NCI-H82 treated with DMSO at 0.1 percent for 48 hours (cell line): ENCODE measurements at regions not wholly inside any gene's neighbourhood (a gene's known extent, or its start where the extent isn't known, plus 50 kb on each side); places are given as distances from the start of the nearest gene placed in this dataset.

Source experiments
- DNase-seq: peaks from one replicate; lab custom pipeline; 2025; ENCODE audit not compliant: unreplicated experiment; lab: John Stamatoyannopoulos, UW

- no peak for DNase-seq
Observed at GRCh38 chr3:152516216-152516615, 247.5 kb downstream of the MBNL1 start.

DNA sequence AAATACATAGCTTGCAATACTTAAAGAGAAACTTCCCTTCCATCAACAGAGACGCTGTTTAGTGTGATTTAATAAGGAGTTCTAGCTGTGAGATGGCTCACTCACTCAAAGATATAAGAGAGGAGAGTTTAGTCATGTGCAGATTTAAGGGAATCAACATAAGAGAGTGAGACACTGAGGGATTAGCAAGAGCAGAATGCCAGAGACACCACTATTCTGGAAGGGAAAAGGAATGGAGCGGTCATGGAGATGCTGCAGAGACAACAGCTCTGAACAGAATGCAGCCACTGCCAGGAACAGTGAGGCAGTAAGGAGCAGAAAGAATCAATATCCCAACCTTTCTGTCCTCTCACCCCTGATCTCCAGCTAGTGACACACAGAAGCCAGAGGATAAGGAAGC lies 248.8 kb downstream of the MBNL1 start:
- DNase-seq = peak; percentile 57

- peak; percentile 75 for DNase-seq
Observed at GRCh38 chr3:152518346-152518745, 249.6 kb downstream of the MBNL1 start.

DNA sequence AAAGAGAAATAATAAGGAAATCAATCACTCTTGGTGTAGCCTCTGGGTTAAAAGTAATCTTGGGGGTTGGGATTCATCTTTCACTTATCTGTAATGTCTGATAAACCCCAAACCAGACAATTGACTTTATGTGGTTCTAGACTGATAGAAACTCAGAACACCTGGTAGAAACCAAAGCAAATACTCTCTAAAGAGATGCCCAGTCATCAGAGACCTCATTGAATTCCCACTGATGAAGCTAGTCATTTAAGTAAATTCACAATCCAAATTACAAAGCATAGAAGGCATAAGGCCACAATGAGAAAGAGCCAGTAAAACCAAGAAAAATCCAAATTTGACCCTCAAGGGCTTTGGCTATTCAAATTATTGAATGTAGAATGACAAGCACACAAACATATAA lies 250.6 kb downstream of the MBNL1 start:
- DNase-seq = no peak

- DNase-seq = no peak
Observed at GRCh38 chr3:152522036-152522435, 253.3 kb downstream of the MBNL1 start.

DNA sequence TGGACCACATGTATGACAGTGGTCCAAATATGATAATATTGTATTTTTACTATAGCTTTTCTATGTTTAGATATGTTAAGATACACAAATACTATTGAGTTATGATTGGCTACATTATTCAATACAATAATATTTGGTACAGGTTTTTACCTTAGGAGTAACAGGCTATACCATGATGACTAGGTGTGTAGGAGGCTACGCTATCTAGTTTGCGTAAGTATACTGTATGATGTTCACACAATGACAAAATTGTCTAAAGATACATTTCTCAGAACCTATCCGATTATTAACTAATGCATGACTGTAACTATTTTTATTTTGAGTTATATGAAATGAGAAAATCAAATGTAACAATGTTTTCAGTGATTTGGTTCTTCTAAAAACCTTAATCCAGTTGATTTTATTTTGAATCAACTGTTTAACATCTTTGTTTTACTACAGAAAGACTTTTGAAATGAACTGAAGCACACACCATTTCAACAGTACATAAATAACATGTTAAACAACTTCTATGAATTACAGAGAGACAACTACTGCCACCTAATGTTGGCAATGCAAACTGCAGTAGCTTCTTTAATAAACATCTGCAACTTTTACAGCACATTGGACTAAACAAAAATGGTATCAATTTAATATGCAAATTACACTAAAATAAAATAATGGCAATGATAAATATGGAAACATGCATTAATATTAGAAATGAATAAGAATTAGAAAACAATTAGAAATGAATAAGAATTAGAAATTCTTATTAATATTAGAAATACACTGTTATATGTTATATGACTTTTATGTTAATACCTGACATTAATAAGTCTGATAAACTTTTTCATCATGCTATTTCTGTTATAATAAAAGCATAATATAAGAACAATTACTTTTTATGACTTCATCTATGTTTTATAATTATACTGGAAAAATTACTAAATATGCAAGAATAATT lies 255.7 kb downstream of the MBNL1 start:
- peak; percentile 7 for DNase-seq

GRCh38 chr3:152531717-152532116 lies 263.0 kb downstream of the MBNL1 start:
- DNase-seq = no peak

GRCh38 chr3:152538518-152538917 lies 269.8 kb downstream of the MBNL1 start:
- DNase-seq = no peak

GRCh38 chr3:152539191-152539764 lies 270.5 kb downstream of the MBNL1 start:
- no peak for DNase-seq

DNA sequence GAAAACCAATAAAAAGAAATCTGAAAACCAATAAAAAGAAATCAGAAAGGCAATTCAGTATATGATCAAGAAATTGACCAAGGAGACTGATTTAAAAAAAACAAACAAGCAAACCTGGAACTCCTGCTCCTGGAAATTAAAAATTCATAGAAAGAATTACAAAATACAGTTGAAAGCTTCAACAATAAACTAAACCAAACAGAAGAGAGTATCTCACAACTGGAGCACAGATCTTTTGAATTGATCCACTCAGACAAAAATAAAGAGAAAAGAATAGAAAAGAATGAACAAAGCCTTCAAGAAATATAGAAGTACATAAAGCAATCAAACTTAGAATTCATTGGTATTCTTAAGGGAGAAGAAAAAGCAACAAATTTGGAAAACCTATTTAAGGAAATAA lies 271.4 kb downstream of the MBNL1 start:
- DNase-seq = no peak

DNA sequence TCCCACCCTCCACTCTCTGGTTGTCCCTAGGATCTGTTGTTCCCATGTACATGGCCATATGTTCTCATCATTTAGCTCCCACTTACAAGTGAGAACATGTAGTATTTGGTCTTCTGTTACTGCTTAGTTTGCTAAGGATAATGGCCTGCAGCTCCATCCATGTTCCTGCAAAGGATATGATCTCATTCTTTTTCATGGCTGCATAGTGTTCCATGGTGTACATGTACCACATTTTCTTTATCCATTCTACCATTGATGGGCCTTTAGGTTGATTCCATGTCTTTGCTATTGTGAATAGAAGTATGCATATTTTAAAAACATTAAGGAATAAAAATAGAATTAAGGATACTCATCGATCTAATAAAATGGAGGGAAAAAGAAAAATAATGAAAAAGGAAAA lies 278.4 kb downstream of the MBNL1 start:
- DNase-seq = no peak

DNA sequence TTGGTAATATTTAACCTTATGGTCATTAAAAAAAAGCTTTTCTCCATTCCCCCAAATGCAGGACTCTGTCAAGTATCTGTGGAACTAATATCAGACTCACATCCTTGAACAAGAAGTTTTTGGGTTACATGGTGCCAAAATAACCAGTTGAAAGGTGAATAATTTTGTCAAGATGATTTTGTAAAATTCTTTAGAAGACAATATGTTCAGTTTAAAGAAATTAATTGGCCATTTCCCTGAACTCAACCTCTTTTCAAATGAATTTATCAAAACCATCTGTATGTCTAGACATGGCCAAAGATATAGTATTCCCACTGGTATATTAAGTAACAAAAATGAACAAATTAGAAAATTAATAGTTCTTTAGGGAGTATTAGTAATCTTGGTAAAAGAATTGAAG lies 280.5 kb downstream of the MBNL1 start:
- DNase-seq = no peak

DNA sequence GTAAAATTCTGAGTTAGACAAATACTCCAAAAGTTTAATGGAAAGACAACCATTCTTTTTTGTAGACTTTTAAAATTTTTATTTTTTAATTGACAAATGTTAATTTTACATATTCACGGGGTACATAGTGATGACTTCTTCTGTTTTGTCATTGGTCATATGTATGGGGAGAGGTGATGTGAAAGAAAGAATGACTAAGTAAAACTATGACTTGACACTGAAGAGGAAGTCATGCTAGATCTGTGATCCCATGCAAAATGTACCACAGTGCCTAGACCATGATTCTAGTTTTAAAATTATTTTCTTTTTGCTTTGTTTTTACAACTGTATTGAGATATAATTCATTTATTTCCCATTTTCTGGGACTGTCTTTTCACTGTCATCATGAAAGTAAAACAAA lies 281.6 kb downstream of the MBNL1 start:
- no peak for DNase-seq

- no peak for DNase-seq
Observed at GRCh38 chr3:152554980-152555379, 280.0 kb upstream of the P2RY1 start.

- DNase-seq = no peak
Observed at GRCh38 chr3:152555666-152556291, 279.2 kb upstream of the P2RY1 start.

GRCh38 chr3:152556731-152557254 lies 278.1 kb upstream of the P2RY1 start:
- no peak for DNase-seq

DNA sequence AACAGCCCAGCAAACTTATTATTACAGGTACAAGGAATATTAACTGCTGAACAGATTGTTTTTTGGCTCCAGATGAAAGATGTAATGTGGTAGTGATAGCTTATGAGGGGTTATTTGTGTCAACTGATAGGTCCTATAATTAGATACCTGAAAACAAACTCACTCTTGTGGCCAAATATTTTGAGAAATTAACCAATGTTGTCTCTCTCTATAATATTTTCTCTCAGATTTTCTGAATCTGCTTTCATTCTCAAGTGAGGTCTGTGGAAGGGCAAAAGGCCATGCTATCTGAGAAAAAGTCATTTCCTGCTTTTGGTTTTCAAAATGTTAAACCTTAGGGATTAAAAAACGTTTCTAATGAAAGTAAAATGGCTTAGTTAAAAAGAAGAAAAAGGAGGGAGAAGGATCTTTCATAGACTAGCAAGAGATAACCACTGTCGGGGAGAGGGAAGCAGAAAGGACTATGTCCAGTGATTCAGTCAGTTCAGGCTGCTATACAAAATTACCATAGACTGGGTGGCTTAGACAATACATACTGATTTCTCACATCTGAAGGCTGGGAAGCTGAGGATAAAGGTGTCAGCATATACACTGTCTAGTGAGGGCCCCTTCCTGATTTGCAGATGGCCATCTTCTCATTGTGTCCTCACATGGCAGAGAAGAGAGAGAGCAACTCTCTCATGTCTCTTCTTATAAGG lies 277.5 kb upstream of the P2RY1 start:
- no peak for DNase-seq

GRCh38 chr3:152558386-152558785 lies 276.5 kb upstream of the P2RY1 start:
- no peak for DNase-seq

- DNase-seq = no peak
Observed at GRCh38 chr3:152559246-152559645, 275.7 kb upstream of the P2RY1 start.

GRCh38 chr3:152564459-152564858 lies 270.5 kb upstream of the P2RY1 start:
- no peak for DNase-seq

- DNase-seq = peak; percentile 51
Observed at GRCh38 chr3:152574461-152575079, 260.4 kb upstream of the P2RY1 start.
